ENCODE measurements at regions not wholly inside any gene's neighbourhood (a gene's known extent, or its start where the extent isn't known, plus 50 kb on each side); places are given as distances from the start of the nearest gene placed in this dataset.
"Not testable (repeated sequence)": the region's sequence is repeated elsewhere in the genome, so short reads cannot be mapped to it uniquely, and the experiment has no call there.

- no peak for DNase-seq
These were observed 165.9 kb upstream of the PODXL start for GRCh38 chr7:131722371-131722770.

- DNase-seq, result no peak
These were observed 165.2 kb upstream of the PODXL start for GRCh38 chr7:131721660-131722059.

- DNase-seq, result no peak
These were observed 164.3 kb upstream of the PODXL start for GRCh38 chr7:131720703-131721102.

- no peak for DNase-seq
These were observed 160.8 kb upstream of the PODXL start for GRCh38 chr7:131717181-131717580.

GRCh38 chr7:131699323-131699722, 142.9 kb upstream of the PODXL start:
- no peak for DNase-seq

- no peak for DNase-seq
These were observed 135.9 kb upstream of the PODXL start for GRCh38 chr7:131692131-131692960.

- no peak for DNase-seq
These were observed 135.2 kb upstream of the PODXL start for GRCh38 chr7:131691454-131692130.

GRCh38 chr7:131690441-131690840, 134.0 kb upstream of the PODXL start:
- no peak for DNase-seq

GRCh38 chr7:131689662-131690234, 133.3 kb upstream of the PODXL start:
- DNase-seq, result no peak

- DNase-seq, result peak; percentile 19
These were observed 132.6 kb upstream of the PODXL start for GRCh38 chr7:131688738-131689661.

GRCh38 chr7:131687296-131687695, 130.9 kb upstream of the PODXL start:
- DNase-seq, result no peak

- DNase-seq, result no peak
These were observed 130.4 kb upstream of the PODXL start for GRCh38 chr7:131686833-131687232.

- no peak for DNase-seq
These were observed 127.2 kb upstream of the PODXL start for GRCh38 chr7:131683536-131684125.

- no peak for DNase-seq
These were observed 125.5 kb upstream of the PODXL start for GRCh38 chr7:131681961-131682360.

- DNase-seq, result not testable (repeated sequence)
These were observed 122.6 kb upstream of the PODXL start for GRCh38 chr7:131679071-131679470.

- DNase-seq, result not testable (repeated sequence)
These were observed 120.4 kb upstream of the PODXL start for GRCh38 chr7:131676850-131677249.

GRCh38 chr7:131674131-131674530, 117.7 kb upstream of the PODXL start:
- no peak for DNase-seq

- no peak for DNase-seq
These were observed 117.1 kb upstream of the PODXL start for GRCh38 chr7:131673576-131673975.

GRCh38 chr7:131670406-131670805, 114.0 kb upstream of the PODXL start:
- DNase-seq, result no peak

GRCh38 chr7:131667699-131668098, 111.3 kb upstream of the PODXL start:
- DNase-seq, result no peak

- DNase-seq, result no peak
These were observed 108.6 kb upstream of the PODXL start for GRCh38 chr7:131665021-131665420.

GRCh38 chr7:131664570-131664969, 108.1 kb upstream of the PODXL start:
- no peak for DNase-seq

Data from CD4-positive, alpha-beta T cell treated with Interferon gamma for 1 hour (primary cell).